Suprapubic skin (tissue), 4 donors: ENCODE measurements at regions not wholly inside any gene's neighbourhood (a gene's known extent, or its start where the extent isn't known, plus 50 kb on each side); places are given as distances from the start of the nearest gene placed in this dataset.

Source experiments
- DNase-seq, 2 donors: peaks; one replicate each; pipeline ENCODE4 v3.0.0-alpha.2; 2019; ENCODE audit warnings: low spot score in 2 of 2
- H3K27ac ChIP-seq: fragments of 200-600 bp; sonication (generic); one replicate; pipeline ENCODE4 v1.5.1; 2019
- H3K27me3 ChIP-seq: fragments of 200-600 bp; sonication (generic); one replicate; pipeline ENCODE4 v1.5.1; 2019
- H3K36me3 ChIP-seq: fragments of 200-600 bp; sonication (generic); one replicate; pipeline ENCODE4 v1.5.1; 2019
- H3K4me1 ChIP-seq: fragments of 200-600 bp; sonication (generic); one replicate; pipeline ENCODE4 v1.5.1; 2019
- H3K4me3 ChIP-seq: fragments of 200-600 bp; sonication (generic); one replicate; pipeline ENCODE4 v1.5.1; 2019; ENCODE audit warnings: mild to moderate bottlenecking
- H3K9me3 ChIP-seq: fragments of 200-600 bp; sonication (generic); one replicate; pipeline ENCODE4 v1.5.1; 2019
- CTCF ChIP-seq, 2 donors: fragments of 200-600 bp in 1 of 2; fragments of 450-650 bp in 1 of 2; sonication (generic) in 1 of 2; IDR thresholded peaks; one replicate each; pipeline ENCODE4 v1.5.1; 2016 to 2019; ENCODE audit warnings: antibody characterized with exemption in 2 of 2, mild to moderate bottlenecking in 1 of 2, moderate library complexity in 1 of 2
- EP300 ChIP-seq: sonication (generic); formaldehyde crosslinking; IDR thresholded peaks from one replicate; pipeline ENCODE4 v1.6.1; 2017; ENCODE audit warnings: antibody characterized with exemption
- POLR2A ChIP-seq, 2 donors: fragments of 450-650 bp; IDR thresholded peaks; one replicate each; pipeline ENCODE4 v1.6.1; 2017; ENCODE audit warnings: antibody characterized with exemption in 2 of 2, mild to moderate bottlenecking in 2 of 2, moderate library complexity in 2 of 2
- POLR2AphosphoS5 ChIP-seq, 3 donors: sonication (generic); formaldehyde crosslinking; IDR thresholded peaks; one replicate each; pipeline ENCODE4 v1.6.1; 2017; ENCODE audit warnings: antibody characterized with exemption in 3 of 3
- WGBS: methylation state at CpG from one replicate; pipeline ENCODE4 v1.1.5; 2018; 5-methylcytosine and 5-hydroxymethylcytosine counted together

GRCh38 chr3:41101231-41101630 lies 98.1 kb upstream of the CTNNB1 start:
- 92% methylated on average over 1 of the region's 1 CpG for WGBS
- peaks cover 10% of the 10 kb centered on the region for H3K4me1 ChIP-seq
- DNase-seq: no peak

GRCh38 chr3:41102053-41102556 lies 97.2 kb upstream of the CTNNB1 start:
- TF ChIP-seq EP300 (no peak), POLR2A (IDR thresholded peaks at IDR 0.05) (no peak), POLR2AphosphoS5 (IDR thresholded peaks at IDR 0.05) (no peak), CTCF (IDR thresholded peaks at IDR 0.05) (no peak)
- DNase-seq: no peak
- H3K4me1 ChIP-seq: peaks cover 10% of the 10 kb centered on the region
- H3K27me3 ChIP-seq: no peaks in the 10 kb centered on the region
- H3K36me3 ChIP-seq: no peaks in the 10 kb centered on the region
- H3K27ac ChIP-seq: no peak overlapping the region
- WGBS: 76% methylated on average over 5 of the region's 5 CpGs
- H3K9me3 ChIP-seq: no peaks in the 10 kb centered on the region
- H3K4me3 ChIP-seq: no peak overlapping the region

More at GRCh38 chr3:41101231-41101630, 98.1 kb upstream of the CTNNB1 start:
- TF ChIP-seq POLR2A (IDR thresholded peaks at IDR 0.05): no peak
- TF ChIP-seq CTCF (IDR thresholded peaks at IDR 0.05): no peak
- Histone ChIP-seq H3K4me3 (no peak overlapping the region), H3K9me3 (no peaks in the 10 kb centered on the region), H3K36me3 (no peaks in the 10 kb centered on the region), H3K27me3 (no peaks in the 10 kb centered on the region), H3K27ac (no peak overlapping the region)

- Histone ChIP-seq H3K4me1 (peaks cover 10% of the 10 kb centered on the region), H3K9me3 (no peaks in the 10 kb centered on the region), H3K36me3 (no peaks in the 10 kb centered on the region), H3K4me3 (no peak overlapping the region), H3K27ac (no peak overlapping the region), H3K27me3 (no peaks in the 10 kb centered on the region)
- DNase-seq: no peak
- TF ChIP-seq POLR2AphosphoS5 (IDR thresholded peaks at IDR 0.05): no peak
- TF ChIP-seq POLR2A (IDR thresholded peaks at IDR 0.05): no peak
- no peak for TF ChIP-seq EP300
- TF ChIP-seq CTCF (IDR thresholded peaks at IDR 0.05): no peak
- 69% methylated on average over 3 of the region's 3 CpGs for WGBS
Measured at GRCh38 chr3:41102750-41103149, 96.6 kb upstream of the CTNNB1 start.

- 47% methylated on average over 2 of the region's 2 CpGs for WGBS
- no peak overlapping the region for H3K27ac ChIP-seq
- H3K27me3 ChIP-seq: no peaks in the 10 kb centered on the region
- no peak overlapping the region for H3K4me3 ChIP-seq
- H3K4me1 ChIP-seq: peaks cover 10% of the 10 kb centered on the region
- H3K36me3 ChIP-seq: no peaks in the 10 kb centered on the region
- H3K9me3 ChIP-seq: no peaks in the 10 kb centered on the region
- no peak for DNase-seq
- TF ChIP-seq EP300: no peak
- no peak for TF ChIP-seq POLR2A (IDR thresholded peaks at IDR 0.05)
- TF ChIP-seq CTCF (IDR thresholded peaks at IDR 0.05): no peak
- TF ChIP-seq POLR2AphosphoS5 (IDR thresholded peaks at IDR 0.05): no peak
Measured at GRCh38 chr3:41103200-41103599, 96.1 kb upstream of the CTNNB1 start.

- 73% methylated on average over 3 of the region's 3 CpGs for WGBS
Measured at GRCh38 chr3:41104147-41104546, 95.2 kb upstream of the CTNNB1 start.

More at GRCh38 chr3:41104147-41104546, 95.2 kb upstream of the CTNNB1 start:
- no peaks in the 10 kb centered on the region for H3K9me3 ChIP-seq
- no peak for TF ChIP-seq POLR2AphosphoS5 (IDR thresholded peaks at IDR 0.05)
- TF ChIP-seq EP300: no peak
- no peak for TF ChIP-seq CTCF (IDR thresholded peaks at IDR 0.05)
- H3K27ac ChIP-seq: no peak overlapping the region
- no peak overlapping the region for H3K4me3 ChIP-seq
- no peaks in the 10 kb centered on the region for H3K36me3 ChIP-seq
- peaks cover 10% of the 10 kb centered on the region for H3K4me1 ChIP-seq
- DNase-seq: no peak
- H3K27me3 ChIP-seq: no peaks in the 10 kb centered on the region
